ENCODE measurements at regions not wholly inside any gene's neighbourhood (a gene's known extent, or its start where the extent isn't known, plus 50 kb on each side); places are given as distances from the start of the nearest gene placed in this dataset.

DNA sequence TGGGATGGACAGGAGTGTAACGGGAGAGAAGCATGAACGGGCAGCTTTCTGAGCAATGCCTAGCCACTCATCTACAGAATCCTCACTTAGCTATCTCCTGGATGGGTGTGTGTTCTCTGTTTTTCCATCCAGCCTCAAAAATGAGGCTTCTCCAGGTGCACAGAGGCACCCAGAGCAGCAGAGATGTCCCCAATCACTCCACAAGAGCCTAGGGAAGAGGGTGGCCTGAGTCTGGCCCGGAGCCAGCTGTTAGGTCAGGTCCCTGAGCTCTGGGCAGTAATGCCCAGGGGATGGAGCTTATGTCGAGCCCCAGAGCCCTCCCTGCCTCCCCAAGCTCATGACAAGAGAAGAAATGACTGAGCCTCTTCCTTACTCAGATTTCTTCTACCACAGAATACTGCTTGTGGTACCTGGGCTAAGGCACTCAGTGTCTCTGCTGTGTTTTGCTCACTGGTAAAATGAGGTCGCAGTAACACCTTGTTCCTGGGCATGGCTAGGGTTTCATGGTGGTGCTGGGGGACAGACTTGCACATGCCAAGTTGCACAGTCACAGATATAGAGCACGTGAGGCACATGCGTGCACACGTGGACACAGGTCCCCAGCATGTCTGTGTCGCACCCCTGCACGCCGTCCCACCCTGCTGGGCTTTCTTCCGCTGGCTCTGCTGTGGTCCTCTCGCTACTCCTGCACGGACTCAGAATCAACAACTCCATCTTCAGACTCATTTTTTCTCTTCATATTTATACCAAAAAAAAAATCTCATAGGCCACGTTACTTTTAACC, 86.6 kb upstream of the SOX1 start:
- Histone ChIP-seq H3K9me3 (ENCODE audit: control insufficient read depth, insufficient read depth, low read length) (peaks cover 51% of the 10 kb centered on the region), H3K27ac (ENCODE audit: low read depth, low read length) (no peak overlapping the region), H3K27me3 (ENCODE audit: control insufficient read depth, insufficient read depth, low read length) (no peaks in the 10 kb centered on the region), H3K4me3 (ENCODE audit: low read depth, low read length) (no peak overlapping the region)
- no peak for DNase-seq (ENCODE audit: low read depth, low spot score)
- CTCF ChIA-PET: no interaction called here
- POLR2A ChIA-PET: no interaction called here
- TF ChIP-seq, protein P1, sequence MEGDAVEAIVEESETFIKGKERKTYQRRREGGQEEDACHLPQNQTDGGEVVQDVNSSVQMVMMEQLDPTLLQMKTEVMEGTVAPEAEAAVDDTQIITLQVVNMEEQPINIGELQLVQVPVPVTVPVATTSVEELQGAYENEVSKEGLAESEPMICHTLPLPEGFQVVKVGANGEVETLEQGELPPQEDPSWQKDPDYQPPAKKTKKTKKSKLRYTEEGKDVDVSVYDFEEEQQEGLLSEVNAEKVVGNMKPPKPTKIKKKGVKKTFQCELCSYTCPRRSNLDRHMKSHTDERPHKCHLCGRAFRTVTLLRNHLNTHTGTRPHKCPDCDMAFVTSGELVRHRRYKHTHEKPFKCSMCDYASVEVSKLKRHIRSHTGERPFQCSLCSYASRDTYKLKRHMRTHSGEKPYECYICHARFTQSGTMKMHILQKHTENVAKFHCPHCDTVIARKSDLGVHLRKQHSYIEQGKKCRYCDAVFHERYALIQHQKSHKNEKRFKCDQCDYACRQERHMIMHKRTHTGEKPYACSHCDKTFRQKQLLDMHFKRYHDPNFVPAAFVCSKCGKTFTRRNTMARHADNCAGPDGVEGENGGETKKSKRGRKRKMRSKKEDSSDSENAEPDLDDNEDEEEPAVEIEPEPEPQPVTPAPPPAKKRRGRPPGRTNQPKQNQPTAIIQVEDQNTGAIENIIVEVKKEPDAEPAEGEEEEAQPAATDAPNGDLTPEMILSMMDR (IDR thresholded peaks at IDR 0.05; ENCODE audit: low read depth, low read length): no peak

- Histone ChIP-seq H3K27ac (ENCODE audit: low read depth, low read length) (no peak overlapping the region), H3K4me3 (ENCODE audit: low read depth, low read length) (no peak overlapping the region), H3K27me3 (ENCODE audit: control insufficient read depth, insufficient read depth, low read length) (no peaks in the 10 kb centered on the region), H3K9me3 (ENCODE audit: control insufficient read depth, insufficient read depth, low read length) (peaks cover 44% of the 10 kb centered on the region)
- DNase-seq (ENCODE audit: low read depth, low spot score): no peak
- ChIA-PET CTCF (no interaction called here), POLR2A (no interaction called here)
- TF ChIP-seq, protein P1 (IDR thresholded peaks at IDR 0.05; ENCODE audit: low read depth, low read length): no peak
Observed at GRCh38 chr13:111981006-111981405, 85.9 kb upstream of the SOX1 start.

DNA sequence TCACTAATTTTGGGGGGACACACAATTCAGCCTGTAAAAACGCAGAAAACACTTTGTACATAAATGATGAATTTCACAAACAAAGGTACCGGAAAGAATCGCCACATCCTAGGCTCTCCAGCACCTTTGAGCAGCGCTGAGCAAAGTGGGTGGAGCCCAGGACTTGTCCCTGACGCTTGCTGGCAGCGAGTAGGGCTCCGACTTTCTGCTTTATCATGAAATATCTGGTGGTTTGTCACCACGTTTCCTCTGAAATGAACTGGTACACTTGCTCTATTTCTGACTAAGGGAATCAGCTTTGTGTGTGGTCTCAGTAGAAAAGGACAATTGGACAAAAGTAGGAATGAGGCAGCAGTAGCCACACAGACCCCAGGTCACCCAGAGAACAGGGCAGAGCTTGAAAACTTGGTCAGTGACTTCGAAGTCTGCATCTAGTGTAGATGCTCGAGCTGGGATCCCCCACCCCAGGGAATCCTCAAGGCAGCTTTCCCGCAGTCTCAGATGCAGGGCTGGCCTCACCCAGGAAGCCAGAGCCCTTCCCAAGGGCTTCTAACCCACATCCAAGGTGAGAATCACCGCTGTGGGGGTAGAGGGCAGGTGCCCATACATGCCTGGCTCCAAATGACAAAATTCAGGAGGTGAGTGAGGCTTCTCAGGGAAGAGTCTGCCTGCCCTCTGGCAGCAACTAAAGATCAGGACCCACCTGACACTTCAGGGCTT, 85.3 kb upstream of the SOX1 start:
- TF ChIP-seq, protein P1 (IDR thresholded peaks at IDR 0.05; ENCODE audit: low read depth, low read length): no peak
- no peak overlapping the region for H3K27ac ChIP-seq (ENCODE audit: low read depth, low read length)
- POLR2A ChIA-PET: no interaction called here
- DNase-seq (ENCODE audit: low read depth, low spot score): no peak
- CTCF ChIA-PET: no interaction called here
- no peak overlapping the region for H3K4me3 ChIP-seq (ENCODE audit: low read depth, low read length)
- H3K9me3 ChIP-seq (ENCODE audit: control insufficient read depth, insufficient read depth, low read length): peaks cover 42% of the 10 kb centered on the region
- no peaks in the 10 kb centered on the region for H3K27me3 ChIP-seq (ENCODE audit: control insufficient read depth, insufficient read depth, low read length)

DNA sequence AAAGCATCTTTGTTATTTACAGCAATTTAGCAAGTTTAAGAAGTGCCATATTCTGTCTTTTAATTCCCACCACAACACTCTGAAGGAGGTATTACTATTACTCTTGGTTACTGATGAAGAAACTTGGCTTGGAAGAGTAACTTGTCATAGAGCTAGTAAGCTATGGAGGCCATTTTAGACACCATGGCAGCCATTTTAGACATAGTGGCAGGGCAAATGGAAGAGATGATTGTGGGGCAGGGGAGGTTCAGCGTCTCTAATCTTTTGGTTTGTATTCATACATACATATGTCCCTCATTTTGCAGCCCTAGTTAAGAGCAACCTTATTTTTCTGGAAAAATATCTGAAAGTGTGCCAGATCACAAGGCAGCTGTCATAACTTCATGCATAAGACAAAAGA, 82.6 kb upstream of the SOX1 start:
- ChIA-PET POLR2A (no interaction called here), CTCF (no interaction called here)
- Histone ChIP-seq H3K27me3 (ENCODE audit: control insufficient read depth, insufficient read depth, low read length) (no peaks in the 10 kb centered on the region), H3K27ac (ENCODE audit: low read depth, low read length) (no peak overlapping the region), H3K9me3 (ENCODE audit: control insufficient read depth, insufficient read depth, low read length) (peaks cover 46% of the 10 kb centered on the region), H3K4me3 (ENCODE audit: low read depth, low read length) (no peak overlapping the region)
- TF ChIP-seq, protein P1 (IDR thresholded peaks at IDR 0.05; ENCODE audit: low read depth, low read length): no peak
- DNase-seq (ENCODE audit: low read depth, low spot score): no peak

DNA sequence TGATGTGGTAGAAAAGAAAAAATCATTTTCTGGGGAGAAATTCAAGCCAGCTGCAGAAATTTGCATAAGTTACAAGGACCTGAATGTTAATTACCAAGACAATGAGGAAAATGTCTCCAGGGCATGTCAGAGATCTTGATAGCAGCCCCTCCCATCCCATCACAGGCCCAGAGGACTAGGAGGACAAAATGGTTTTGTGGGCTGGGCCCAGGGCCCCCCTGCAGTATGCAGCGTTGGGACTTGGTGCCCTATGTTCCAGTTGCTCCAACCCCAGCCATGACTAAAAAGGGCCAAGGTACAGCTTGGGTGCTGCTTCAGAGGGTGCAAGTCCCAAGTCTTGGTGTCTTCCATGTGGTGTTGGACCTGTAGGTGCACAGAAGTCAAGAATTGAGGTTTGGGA, 76.6 kb upstream of the SOX1 start:
- ChIA-PET CTCF (no interaction called here), POLR2A (no interaction called here)
- Histone ChIP-seq H3K27me3 (ENCODE audit: control insufficient read depth, insufficient read depth, low read length) (no peaks in the 10 kb centered on the region), H3K9me3 (ENCODE audit: control insufficient read depth, insufficient read depth, low read length) (peaks cover 48% of the 10 kb centered on the region), H3K4me3 (ENCODE audit: low read depth, low read length) (no peak overlapping the region), H3K27ac (ENCODE audit: low read depth, low read length) (no peak overlapping the region)
- TF ChIP-seq, protein P1 (IDR thresholded peaks at IDR 0.05; ENCODE audit: low read depth, low read length): no peak
- no peak for DNase-seq (ENCODE audit: low read depth, low spot score)
